Stimulated activated CD8-positive, alpha-beta memory T cell treated with anti-CD3 and anti-CD28 coated beads, Interleukin-4, amount 100 ng/mL, for 48 hours (primary cell): ENCODE measurements at regions not wholly inside any gene's neighbourhood (a gene's known extent, or its start where the extent isn't known, plus 50 kb on each side); places are given as distances from the start of the nearest gene placed in this dataset.
"Not testable (repeated sequence)": the region's sequence is repeated elsewhere in the genome, so short reads cannot be mapped to it uniquely, and the experiment has no call there.

Experiments used
- DNase-seq: peaks from one replicate; pipeline ENCODE4 v3.0.0-alpha.2; 2020

DNA sequence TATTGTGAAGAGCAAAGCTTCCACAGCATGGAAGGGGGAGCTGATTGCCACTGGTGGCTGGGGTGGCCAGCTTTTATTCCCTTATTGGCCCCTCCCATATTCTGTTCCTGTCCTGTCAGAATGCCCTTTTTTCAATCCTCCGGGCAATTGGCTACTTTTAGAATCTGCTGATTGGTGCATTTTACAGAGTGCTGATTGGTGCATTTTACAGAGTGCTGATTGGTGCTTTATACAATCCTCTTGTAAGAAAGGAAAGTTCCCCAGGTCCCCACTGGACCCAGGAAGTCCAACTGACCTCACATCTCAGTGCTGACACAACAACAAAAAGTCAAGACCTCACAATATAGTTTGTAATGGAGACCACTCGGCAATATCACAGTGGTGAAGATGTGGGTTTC, 195.0 kb downstream of the SPATA31A6 start:
- DNase-seq = no peak

GRCh38 chr9:42379602-42380001, 196.1 kb downstream of the SPATA31A6 start:
- DNase-seq = not testable (repeated sequence)

GRCh38 chr9:42384585-42384984, 201.1 kb downstream of the SPATA31A6 start:
- DNase-seq = not testable (repeated sequence)

DNA sequence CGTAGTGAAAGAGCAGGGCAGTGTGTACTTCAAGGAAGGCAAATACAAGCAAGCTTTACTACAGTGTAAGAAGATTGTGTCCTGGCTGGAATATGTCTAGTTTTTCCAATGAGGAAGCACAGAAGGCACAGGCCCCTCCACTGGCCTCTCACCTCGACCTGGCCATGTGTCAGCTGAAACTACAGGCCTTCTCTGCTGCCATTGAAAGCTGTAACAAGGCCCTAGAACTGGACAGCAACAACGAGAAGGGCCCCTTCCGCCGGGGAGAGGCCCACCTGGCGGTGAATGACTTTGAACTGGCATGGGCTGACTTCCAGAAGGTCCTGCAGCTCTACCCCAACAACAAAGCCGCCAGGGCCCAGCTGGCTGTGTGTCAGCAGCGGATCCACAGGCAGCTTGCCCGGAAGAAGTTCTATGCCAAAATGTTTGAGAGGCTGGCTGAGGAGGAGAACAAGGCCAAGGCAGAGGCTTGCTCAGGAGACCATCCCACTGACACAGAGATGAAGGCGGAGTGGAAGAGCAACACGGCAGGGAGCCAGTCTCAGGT, 202.2 kb downstream of the SPATA31A6 start:
- DNase-seq = not testable (repeated sequence)

- DNase-seq = no peak
These were observed 203.0 kb downstream of the SPATA31A6 start for GRCh38 chr9:42386477-42386876.

GRCh38 chr9:42388146-42388690, 204.8 kb downstream of the SPATA31A6 start:
- no peak for DNase-seq

- no peak for DNase-seq
These were observed 205.4 kb downstream of the SPATA31A6 start for GRCh38 chr9:42388846-42389245.

DNA sequence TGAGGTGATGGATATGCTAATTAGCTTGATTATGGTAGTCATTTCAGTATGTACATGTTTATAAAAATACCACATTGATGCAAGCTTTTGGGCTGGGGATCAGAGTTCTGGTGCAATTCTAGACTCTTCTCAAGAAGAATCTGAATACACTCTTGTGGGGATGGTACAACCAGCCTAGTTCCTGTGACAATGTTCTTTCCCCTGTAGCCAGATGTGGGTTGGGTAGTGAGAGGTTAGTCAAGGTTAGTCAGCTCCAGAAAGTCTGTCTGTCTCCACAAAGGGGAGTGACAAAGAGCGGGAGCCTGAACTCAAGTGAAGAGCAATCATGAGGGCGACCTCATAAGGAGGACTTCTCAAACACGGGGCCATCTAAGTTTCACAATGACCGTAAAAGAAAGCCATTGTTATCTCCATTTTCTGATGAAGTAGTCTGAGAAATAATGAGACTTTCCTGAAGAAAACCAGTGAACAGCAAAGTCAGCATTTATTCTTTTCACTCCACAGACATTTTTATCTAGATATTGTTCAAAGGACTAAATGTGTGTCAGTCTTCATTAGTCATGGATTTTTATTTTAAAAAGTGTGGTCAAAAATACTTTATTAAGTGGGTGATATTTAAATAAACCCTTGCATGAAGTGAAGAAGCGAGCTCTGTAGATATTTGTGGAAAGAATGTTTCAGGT, 209.5 kb downstream of the SPATA31A6 start:
- DNase-seq = not testable (repeated sequence)

DNA sequence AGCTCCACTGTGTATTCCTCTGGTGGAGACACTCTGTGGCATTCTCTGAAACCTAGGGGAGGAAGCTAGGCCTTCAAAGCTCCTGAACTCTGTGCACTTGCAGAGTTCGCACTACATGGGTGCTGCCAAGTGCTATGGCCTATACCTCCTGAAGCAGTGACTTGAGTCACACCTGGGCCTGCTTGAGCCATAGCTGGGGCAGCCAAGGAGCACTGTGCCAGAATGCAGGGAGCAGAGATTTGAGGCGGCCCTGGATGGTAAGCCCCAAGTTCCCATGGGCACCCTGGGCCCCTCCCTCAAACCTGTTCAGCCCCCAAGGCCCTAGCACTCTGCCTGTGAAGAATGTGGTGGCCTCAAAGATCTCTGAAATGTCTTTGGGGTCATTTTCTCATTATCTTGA, 212.9 kb downstream of the SPATA31A6 start:
- DNase-seq = no peak

DNA sequence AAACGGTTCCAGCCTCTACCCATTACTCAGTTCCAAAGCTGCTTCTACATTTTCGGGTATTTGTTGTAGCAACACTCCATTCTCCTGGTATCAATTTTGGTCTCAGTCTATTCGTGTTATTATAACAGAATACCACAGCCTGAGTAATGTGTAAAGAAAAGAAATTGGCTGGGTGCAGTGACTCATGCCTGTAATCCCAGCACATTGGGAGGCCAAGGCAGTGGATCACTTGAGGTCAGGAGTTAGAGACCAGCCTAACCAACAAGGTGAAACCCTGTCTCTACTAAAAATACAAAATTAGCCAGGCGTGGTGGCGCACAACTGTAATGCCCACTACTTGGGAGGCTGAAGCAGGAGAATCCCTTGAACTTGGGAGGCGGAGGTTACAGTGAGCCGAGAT, 213.9 kb downstream of the SPATA31A6 start:
- not testable (repeated sequence) for DNase-seq

GRCh38 chr9:42402919-42403318, 219.5 kb downstream of the SPATA31A6 start:
- DNase-seq = not testable (repeated sequence)

DNA sequence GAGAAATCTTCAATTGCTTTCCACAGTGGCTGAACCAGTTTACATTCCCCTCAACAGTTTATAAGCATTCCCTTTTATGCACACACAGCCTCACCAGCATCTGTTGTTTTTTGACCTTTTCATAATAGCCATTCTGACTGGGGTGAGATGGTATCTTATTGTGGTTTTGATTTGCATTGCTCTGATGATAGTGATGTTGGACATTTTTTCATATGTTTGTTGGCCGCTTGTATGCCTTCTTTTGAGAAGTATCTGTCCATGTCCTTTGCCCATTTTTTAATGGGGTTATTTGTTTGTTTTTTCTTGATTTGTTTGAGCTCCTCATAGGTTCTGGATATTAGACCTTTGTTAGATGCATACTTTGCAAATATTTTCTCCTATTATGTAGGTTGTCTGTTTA, 226.1 kb downstream of the SPATA31A6 start:
- DNase-seq = not testable (repeated sequence)

- DNase-seq = not testable (repeated sequence)
These were observed 228.9 kb downstream of the SPATA31A6 start for GRCh38 chr9:42412354-42412753.

DNA sequence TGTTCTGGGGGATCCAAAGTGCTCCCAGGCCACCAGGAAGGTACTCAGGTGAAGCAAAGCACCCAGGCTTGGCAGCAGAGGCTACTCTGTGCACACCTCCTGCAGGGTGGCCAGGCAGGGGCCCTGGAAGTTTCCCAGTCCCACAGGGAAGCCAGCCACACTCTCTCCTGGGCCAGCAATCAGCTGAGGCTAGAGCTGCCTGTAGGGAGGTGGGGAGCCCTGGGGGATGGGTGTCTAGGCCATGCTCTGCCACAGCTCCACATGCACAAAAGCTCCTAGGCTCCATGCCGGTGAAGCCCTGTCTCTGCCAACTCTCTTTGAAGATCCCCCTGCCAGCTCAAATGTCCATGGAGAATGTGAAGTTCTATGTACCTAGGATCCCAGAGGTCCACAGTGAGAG, 231.4 kb downstream of the SPATA31A6 start:
- DNase-seq = not testable (repeated sequence)

GRCh38 chr9:42419652-42420051, 236.2 kb downstream of the SPATA31A6 start:
- DNase-seq = not testable (repeated sequence)

DNA sequence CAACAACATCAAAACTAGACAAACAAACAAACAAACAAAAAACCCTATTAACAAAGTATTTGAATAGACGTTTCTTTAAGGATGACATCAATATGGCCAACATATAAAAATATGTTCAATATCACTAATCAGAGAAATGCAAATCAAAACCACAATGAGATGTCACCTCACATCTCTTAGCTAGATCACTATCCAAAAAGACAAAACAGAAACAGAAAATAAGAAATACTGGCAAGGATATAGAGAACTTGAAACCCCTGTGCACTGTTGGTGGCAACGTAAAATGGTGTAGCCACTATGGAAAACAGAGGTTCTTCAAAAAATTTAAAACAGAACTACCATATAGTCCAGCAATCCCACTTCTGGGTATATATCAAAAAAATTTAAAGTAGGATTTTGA, 236.9 kb downstream of the SPATA31A6 start:
- DNase-seq = not testable (repeated sequence)

GRCh38 chr9:42421630-42422029, 238.2 kb downstream of the SPATA31A6 start:
- not testable (repeated sequence) for DNase-seq

DNA sequence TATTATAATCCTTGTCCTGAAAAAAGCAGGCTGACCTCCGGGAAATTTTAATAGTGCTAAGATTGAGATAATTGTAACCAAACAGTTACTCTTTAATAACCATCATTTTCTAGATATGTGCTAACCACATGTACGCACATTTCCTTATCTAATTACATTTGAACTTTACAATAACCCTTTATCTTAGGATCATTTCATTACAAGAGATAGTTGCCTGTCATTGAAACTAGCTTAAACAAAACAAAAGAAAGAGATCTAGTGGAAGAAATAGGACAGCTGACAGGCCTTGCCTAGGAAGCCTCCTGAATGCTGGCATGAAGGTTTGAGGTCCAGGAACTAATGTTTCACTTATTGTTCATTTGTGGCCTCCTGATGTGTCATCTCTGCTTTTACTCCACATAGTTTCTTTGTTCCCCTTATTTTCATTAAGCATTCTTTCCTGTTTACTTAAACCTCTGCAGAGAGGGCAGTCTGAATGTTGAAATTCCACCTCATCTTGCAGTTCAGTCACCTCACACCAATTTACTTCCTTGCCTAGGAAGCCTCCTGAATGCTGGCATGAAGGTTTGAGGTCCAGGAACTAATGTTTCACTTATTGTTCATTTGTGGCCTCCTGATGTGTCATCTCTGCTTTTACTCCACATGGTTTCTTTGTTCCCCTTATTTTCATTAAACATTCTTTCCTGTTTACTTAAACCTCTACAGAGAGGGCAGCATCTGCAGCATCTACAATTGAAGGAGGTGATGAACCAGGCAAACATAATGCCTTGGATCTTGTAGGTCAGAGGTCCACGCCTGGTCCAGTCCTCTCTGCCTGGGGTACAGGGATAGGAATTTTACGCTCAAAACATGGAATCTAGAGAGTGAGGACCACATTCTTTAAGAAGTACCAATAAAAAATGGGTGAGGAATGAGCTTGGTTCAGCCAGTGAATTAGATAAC, 247.5 kb downstream of the SPATA31A6 start:
- not testable (repeated sequence) for DNase-seq

- DNase-seq = not testable (repeated sequence)
These were observed 248.2 kb downstream of the SPATA31A6 start for GRCh38 chr9:42431616-42432010.

DNA sequence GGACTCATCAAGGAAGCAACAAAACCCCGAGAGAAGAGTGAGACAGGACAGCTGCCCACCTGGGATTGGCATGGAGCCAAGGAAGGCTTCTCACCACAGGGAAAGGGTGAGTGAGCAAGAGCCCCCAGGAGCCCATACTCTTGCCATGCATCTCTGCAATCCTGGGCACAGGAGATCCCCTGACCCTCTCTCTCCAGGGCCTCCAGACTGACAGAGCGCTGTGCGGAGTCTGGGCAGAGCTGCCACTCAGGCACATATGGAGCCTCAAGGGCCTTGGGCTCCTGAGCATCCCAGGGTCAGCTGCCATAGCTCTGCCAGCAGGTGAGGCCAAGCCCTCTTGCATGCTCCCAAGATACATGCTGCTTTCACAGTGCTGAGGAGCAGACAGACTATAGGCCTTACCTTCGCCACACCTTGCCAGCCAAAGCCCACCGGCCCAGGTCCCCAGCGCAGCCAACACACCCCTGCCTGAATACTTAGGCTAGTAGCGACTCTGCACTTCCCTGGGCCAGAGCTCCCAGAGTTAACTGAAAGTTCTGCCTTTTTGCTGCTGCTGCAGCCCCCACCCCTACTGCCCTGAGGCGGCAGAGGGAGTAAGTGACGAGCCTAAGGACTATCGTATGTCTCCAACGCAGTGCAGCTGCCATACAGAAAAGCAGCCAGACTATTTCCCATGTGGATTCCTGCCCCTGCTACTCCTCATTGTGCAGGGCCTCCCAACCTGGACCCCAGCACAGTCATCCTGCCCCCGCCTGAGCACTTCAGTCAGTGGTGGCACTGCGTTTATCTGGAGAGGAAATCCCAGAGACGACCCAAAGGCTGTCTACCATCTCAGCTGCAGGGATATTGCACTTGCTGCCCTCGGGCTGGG, 251.6 kb downstream of the SPATA31A6 start:
- DNase-seq = not testable (repeated sequence)

GRCh38 chr9:42435715-42436342, 252.4 kb downstream of the SPATA31A6 start:
- not testable (repeated sequence) for DNase-seq
